NCI-H748 (cell line): ENCODE measurements at regions not wholly inside any gene's neighbourhood (a gene's known extent, or its start where the extent isn't known, plus 50 kb on each side); places are given as distances from the start of the nearest gene placed in this dataset.

Experiments used
- DNase-seq: peaks from one replicate; lab custom pipeline; 2025; ENCODE audit not compliant: unreplicated experiment; lab: John Stamatoyannopoulos, UW

- DNase-seq: peak; percentile 82
Observed at GRCh38 chr1:58862728-58863385, 79.0 kb upstream of the JUN start.

GRCh38 chr1:58864654-58865053, 80.8 kb upstream of the JUN start:
- no peak for DNase-seq

GRCh38 chr1:58866578-58866977, 82.7 kb upstream of the JUN start:
- no peak for DNase-seq

- DNase-seq: no peak
Observed at GRCh38 chr1:58869638-58870297, 85.9 kb upstream of the JUN start.

GRCh38 chr1:58870298-58870676, 86.4 kb upstream of the JUN start:
- DNase-seq: peak; percentile 96

GRCh38 chr1:58874342-58874741, 90.5 kb upstream of the JUN start:
- DNase-seq: no peak

GRCh38 chr1:58874757-58875755, 91.2 kb upstream of the JUN start:
- peak; percentile 98 for DNase-seq

GRCh38 chr1:58879464-58879863, 95.6 kb upstream of the JUN start:
- DNase-seq: no peak

GRCh38 chr1:58880592-58880991, 96.7 kb upstream of the JUN start:
- DNase-seq: no peak

- DNase-seq: no peak
Observed at GRCh38 chr1:58881471-58881994, 97.7 kb upstream of the JUN start.

- peak; percentile 26 for DNase-seq
Observed at GRCh38 chr1:58882322-58882948, 98.6 kb upstream of the JUN start.

GRCh38 chr1:58883037-58883887, 99.4 kb upstream of the JUN start:
- DNase-seq: no peak

- no peak for DNase-seq
Observed at GRCh38 chr1:58883888-58884482, 100.1 kb upstream of the JUN start.

GRCh38 chr1:58884706-58885661, 101.1 kb upstream of the JUN start:
- DNase-seq: peak; percentile 88

- no peak for DNase-seq
Observed at GRCh38 chr1:58885998-58886397, 102.2 kb upstream of the JUN start.

- DNase-seq: no peak
Observed at GRCh38 chr1:58886611-58887010, 102.8 kb upstream of the JUN start.

- no peak for DNase-seq
Observed at GRCh38 chr1:58887059-58887458, 103.2 kb upstream of the JUN start.

GRCh38 chr1:58888833-58889232, 105.0 kb upstream of the JUN start:
- no peak for DNase-seq

GRCh38 chr1:58890113-58890512, 106.3 kb upstream of the JUN start:
- DNase-seq: no peak
